ENCODE measurements at regions not wholly inside any gene's neighbourhood (a gene's known extent, or its start where the extent isn't known, plus 50 kb on each side); places are given as distances from the start of the nearest gene placed in this dataset.

DNA sequence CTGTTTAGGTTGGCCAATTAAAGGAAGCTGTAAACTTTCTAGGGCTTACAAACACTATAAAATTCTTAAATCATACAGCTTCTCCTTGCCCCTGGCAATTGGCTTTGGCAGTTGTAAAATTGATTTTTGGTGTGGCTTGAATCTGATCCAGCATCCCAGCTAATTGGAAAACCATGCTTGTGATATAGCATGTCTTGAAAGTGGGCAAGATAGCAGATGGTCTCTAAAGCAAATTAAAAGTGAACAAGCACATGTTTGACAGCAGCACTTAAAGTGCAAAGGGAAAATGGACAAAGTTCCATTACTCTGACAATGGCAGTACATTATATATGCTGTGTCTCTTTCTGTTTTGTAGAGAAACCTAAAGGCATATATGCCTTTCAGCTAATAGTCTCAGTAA, 302.9 kb upstream of the NXPH2 start:
- TF ChIP-seq, protein P1, sequence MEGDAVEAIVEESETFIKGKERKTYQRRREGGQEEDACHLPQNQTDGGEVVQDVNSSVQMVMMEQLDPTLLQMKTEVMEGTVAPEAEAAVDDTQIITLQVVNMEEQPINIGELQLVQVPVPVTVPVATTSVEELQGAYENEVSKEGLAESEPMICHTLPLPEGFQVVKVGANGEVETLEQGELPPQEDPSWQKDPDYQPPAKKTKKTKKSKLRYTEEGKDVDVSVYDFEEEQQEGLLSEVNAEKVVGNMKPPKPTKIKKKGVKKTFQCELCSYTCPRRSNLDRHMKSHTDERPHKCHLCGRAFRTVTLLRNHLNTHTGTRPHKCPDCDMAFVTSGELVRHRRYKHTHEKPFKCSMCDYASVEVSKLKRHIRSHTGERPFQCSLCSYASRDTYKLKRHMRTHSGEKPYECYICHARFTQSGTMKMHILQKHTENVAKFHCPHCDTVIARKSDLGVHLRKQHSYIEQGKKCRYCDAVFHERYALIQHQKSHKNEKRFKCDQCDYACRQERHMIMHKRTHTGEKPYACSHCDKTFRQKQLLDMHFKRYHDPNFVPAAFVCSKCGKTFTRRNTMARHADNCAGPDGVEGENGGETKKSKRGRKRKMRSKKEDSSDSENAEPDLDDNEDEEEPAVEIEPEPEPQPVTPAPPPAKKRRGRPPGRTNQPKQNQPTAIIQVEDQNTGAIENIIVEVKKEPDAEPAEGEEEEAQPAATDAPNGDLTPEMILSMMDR (IDR thresholded peaks at IDR 0.05): no peak
- no peak for TF ChIP-seq POLR2A (IDR thresholded peaks at IDR 0.05)
